HFF-Myc (cell line): ENCODE measurements at regions not wholly inside any gene's neighbourhood (a gene's known extent, or its start where the extent isn't known, plus 50 kb on each side); places are given as distances from the start of the nearest gene placed in this dataset.

Source experiments
- DNase-seq: peaks from one replicate; pipeline ENCODE4 v3.0.0-alpha.2; 2011; ENCODE audit warnings: low read depth; ENCODE audit errors: extremely low read depth
- H3K4me3 ChIP-seq: replicated peaks from 2 replicates; pipeline ENCODE4 v1.5.1; 2011; ENCODE audit warnings: low read depth, mild to moderate bottlenecking, control low read depth, low read length
- TF ChIP-seq, protein P1 (sequence below): IDR thresholded peaks from 2 replicates; pipeline ENCODE4 v1.5.1; 2012; ENCODE audit warnings: mild to moderate bottlenecking, low read depth, low read length, control low read depth; ENCODE audit errors: missing control alignments

DNA sequence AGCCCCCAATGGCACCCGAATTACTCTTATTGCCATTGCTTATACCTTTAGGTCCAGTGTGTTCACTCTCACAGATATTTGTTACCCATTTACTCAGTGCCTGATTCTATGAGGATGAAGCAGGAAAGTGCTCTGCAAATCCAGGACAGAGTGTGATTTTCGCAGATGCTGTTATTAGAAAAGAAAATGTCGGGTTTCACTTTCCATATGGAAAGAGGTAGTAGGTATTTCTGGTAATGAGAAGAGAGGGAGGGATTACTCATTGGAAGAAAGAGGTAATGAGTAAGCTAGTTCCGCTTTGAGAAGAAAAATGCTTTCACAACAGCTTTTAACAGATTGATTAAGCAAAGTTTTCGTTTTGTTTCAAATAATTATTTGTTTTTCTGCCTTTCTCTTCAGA lies 336.3 kb upstream of the CFAP20DC start:
- DNase-seq: no peak
- H3K4me3 ChIP-seq: no peak overlapping the region
- TF ChIP-seq, protein P1, sequence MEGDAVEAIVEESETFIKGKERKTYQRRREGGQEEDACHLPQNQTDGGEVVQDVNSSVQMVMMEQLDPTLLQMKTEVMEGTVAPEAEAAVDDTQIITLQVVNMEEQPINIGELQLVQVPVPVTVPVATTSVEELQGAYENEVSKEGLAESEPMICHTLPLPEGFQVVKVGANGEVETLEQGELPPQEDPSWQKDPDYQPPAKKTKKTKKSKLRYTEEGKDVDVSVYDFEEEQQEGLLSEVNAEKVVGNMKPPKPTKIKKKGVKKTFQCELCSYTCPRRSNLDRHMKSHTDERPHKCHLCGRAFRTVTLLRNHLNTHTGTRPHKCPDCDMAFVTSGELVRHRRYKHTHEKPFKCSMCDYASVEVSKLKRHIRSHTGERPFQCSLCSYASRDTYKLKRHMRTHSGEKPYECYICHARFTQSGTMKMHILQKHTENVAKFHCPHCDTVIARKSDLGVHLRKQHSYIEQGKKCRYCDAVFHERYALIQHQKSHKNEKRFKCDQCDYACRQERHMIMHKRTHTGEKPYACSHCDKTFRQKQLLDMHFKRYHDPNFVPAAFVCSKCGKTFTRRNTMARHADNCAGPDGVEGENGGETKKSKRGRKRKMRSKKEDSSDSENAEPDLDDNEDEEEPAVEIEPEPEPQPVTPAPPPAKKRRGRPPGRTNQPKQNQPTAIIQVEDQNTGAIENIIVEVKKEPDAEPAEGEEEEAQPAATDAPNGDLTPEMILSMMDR: no peak

DNA sequence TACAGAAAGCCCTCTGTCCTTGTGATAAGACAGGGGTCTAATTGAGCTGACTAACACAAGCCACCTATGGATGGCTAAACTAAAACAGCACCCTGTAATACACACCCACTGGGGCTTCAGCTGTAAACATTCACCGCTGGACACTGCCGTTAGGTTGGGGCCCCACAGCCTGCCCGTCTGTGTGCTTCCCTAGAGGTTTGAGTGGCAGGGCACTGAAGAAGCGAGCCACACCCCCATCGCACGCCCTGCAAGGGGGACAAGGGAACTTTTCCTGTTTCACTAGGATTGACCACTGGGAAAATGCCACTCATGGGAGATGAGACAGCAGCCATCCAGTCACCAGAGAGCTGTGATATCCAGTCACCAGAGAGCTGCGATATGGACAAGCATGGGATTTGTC lies 335.7 kb upstream of the CFAP20DC start:
- TF ChIP-seq, protein P1: no peak
- no peak for DNase-seq
- H3K4me3 ChIP-seq: no peak overlapping the region

DNA sequence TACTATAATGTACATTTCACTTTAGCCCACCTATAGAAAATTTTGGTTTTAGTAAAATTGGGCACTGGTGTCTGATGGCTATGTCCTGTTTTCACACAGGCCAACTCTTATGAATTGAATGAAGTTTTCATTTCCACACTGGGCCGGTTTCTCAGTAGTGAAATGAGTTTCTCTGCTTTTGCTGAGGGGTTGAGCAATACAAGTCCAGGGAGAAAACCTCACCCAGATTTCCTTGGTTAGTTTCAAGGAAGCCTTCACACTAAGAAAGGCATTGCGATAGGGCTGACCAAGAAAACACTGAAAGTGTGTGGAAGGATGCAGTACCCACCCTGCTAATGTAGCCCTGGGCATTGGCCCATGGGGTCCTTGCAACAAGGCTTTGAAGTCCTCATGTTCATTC lies 331.5 kb upstream of the CFAP20DC start:
- DNase-seq: no peak
- TF ChIP-seq, protein P1: no peak
- no peak overlapping the region for H3K4me3 ChIP-seq

DNA sequence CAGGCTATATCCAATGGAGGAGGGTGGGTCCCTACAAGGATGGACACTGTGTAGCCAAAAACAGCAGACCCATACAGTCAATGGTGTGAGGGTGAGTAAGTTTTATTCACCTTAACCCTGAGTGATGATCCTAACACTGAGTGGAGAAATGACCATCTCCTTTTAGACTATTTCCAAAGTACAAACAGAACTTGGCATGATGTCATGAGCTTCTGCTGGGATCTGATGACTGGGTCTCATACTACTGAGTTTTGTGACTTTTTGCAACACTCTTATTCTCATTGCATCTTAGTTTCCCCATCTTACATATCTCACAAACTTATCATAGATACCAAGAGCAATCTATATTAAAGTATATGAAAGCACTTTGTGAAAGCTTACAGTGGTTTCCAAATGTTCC lies 330.3 kb upstream of the CFAP20DC start:
- TF ChIP-seq, protein P1: no peak
- H3K4me3 ChIP-seq: no peak overlapping the region
- DNase-seq: no peak

DNA sequence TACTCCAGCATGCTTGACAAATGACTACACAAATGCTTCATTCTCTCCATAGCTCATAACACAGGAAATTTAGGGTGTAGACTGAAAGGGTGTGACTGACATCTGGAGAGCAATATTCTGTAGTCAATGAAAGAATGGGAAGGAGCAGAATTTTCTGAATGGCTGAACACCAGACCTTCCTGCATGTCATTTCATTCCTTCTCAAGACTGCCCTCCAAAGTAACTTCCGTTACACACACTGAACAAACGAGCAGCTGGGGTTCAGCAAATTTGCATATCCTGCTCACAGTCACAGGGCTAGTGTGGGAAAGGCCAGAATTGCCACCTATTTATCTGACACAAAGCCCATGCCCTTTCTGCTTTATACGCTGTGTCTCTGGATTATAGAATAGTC lies 325.0 kb upstream of the CFAP20DC start:
- TF ChIP-seq, protein P1: no peak
- no peak overlapping the region for H3K4me3 ChIP-seq
- DNase-seq: no peak

DNA sequence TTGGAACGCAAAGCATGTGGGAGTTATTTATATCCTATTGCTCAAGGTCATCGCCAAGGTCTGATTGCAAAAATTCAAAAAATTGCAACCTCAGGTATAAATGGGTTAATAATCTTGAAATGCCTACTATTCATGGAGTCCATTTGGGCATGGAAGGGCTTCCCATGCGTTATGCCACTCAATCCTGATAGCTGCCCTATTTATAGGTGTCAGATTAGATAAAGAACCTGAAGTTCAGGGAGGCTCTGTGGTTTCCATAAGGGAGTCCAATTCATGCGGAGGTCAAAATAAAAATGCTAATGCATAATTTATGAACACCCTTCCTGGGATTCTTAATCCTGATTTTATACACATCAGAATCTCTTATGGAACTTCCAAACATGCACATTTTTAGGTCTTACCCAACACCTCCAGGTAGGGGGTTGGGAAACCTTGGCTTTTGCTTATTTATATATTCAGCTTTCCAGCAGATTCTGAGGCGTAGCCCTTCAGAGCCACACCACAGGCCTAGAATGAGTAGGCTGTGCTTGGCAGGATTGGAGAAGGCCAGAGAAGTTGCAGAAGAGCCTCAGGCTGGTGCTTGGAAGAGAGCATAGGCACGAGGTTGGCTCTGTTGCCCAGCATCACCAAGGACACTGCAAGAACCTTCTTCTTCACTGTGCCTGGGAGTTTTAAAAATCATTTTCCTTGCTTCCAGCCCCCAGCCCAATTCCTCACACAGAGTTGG lies 324.4 kb upstream of the CFAP20DC start:
- no peak for DNase-seq
- TF ChIP-seq, protein P1: no peak
- no peak overlapping the region for H3K4me3 ChIP-seq

DNA sequence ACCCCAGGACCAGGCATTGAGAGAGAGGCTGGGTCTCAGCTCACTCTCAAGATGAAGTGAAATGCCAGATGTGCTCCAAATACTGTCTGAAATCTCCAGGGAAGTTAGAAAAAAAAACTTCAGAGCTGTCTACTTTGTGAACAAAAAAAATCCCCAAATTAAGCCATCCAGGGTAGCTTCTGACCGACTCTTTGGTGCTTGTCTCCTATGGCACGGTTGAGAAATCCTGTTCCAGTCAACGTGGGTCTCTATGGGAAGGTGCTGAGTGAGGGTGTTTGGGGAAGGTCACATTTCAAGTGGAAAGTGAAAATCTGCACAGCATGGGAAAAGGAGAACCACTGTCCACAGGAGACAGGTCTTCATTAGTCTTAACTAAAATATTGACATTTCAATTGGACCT lies 322.5 kb upstream of the CFAP20DC start:
- no peak overlapping the region for H3K4me3 ChIP-seq
- TF ChIP-seq, protein P1: no peak
- no peak for DNase-seq
